GM04503 (cell line): ENCODE measurements at regions not wholly inside any gene's neighbourhood (a gene's known extent, or its start where the extent isn't known, plus 50 kb on each side); places are given as distances from the start of the nearest gene placed in this dataset.
A peak's percentile ranks its signal among the peaks of the same experiment; 100 is the strongest.

ENCODE experiments used
- DNase-seq: peaks from one replicate; pipeline ENCODE4 v3.0.0-alpha.2; 2012; ENCODE audit warnings: low read depth

DNA sequence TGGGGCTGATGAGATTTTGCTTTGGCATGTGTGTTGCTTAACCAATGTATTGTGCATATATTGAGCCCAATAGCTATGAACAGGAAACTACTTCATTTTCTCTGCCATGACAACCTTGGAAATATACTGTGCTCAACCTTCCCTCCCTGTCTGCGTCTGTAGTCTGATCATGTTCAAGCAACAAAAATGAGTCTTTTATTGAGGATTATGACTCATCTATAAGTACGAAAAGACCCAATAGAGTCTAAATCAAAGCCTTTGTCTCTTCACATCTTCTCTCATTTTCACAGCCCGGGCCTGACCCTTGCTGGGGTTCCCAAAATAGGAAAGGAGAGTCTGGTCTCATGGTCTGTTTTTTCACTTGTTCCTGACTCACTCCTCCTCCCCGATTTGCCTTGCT is 158.2 kb downstream of the CAND1 start:
- DNase-seq: no peak

DNA sequence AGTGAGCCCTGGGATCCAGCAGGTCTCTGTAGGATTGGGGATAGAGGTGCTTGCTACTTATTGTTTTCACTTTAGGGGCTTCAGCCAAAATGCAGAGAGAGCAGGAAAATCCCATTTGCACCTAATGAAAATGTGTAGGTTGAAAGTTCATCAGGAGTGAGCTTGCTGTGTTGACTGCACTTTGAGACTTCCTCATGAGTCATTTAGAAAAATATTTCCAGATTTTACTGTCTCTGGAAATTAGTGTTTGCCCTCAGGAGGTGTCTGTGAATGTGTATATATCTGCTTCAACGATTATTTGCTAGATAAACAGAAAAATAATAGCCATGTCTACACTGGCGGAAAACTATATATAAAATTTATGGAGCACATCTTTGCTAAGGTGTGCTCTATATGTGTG is 159.3 kb downstream of the CAND1 start:
- no peak for DNase-seq

DNA sequence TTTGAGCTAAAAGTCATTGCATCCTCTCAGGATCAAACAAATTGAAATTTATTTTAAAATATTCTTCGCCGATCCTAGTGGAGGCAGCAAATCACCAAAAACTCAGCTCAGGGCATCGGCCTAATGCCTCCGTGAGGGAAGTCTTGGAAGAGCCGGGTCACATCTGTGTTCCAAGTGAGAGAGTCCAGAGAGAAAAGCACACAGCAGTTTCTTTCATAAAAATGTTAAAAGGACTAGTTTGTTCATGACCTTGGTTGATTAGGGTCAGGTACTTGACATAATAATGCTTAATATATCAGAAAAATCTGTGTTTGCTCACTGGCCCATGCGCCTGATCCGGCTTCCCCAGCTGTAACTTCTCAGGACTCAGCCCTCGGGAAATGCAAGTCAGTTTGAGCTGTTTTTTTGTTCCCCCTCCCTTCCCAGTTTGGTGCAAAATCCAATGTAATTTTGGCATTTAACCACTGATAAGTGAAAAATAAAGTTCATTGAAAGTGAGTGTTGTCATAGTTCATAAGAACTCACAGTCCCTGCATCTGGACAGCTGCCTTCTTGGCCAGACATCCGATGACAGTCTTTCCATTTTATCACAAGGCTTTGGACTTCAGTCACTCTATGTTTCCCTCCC is 161.7 kb downstream of the CAND1 start:
- DNase-seq: no peak

DNA sequence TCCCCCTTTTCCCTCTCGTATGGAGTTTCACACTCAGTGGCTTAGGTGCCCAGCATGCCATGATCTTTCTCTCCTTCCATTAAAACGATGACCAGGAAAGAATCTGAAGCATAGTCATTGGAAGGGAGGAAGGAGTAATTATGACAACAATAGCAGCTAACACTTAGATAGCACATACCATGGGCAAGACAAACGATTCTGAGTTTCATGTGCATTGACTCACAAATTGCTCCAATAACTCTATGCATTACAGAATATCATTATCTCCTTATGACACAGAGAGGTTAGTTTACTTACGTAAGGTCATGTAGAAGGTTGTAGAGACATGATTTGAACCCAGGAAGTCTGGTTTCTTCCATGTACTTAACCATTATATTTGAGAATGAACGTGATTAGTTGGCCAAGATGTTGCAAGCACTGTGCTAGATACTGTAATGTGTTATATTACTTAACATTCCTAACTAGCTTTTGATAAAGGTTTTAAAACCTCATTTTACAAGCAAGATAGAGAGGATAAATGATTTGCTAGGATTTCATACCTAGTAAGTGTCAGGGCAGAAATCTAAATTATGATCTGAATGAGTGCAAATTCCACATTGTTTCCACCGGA is 162.4 kb downstream of the CAND1 start:
- no peak for DNase-seq

DNA sequence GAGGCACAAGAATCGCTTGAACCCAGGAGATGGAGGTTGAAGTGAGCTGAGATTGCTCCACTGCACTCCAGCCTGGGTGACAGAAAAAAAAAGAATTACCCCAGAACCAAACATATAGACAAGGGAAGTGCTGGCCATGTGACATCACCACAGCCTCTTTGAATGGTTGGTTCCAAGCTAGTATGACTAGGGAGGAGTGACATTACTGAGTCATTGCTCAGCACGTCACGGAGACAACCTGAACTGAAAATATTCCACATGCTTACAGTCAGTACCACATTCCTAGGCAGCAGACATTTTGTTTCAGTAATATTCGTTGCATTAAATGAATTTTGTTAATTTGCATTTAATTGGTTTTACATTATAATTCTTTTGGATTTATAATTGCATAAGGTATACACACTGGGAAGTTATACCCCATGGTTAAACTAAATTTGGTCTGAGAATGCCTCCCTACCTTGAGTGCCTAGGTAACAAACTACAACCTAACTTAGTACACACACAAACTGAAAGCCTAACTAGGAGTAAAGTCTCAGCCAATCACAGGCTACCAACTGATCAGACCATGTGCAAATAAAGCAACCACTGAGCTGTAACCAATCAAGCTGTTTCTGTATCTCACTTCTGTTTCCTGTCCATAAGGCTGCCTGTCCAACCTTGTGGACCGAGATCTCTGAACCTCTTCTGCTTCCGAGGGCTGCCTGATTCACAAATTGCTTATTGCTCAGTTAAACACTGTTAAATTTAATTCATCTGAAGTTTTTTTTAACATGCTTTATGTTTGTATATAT is 164.4 kb downstream of the CAND1 start:
- DNase-seq: no peak

DNA sequence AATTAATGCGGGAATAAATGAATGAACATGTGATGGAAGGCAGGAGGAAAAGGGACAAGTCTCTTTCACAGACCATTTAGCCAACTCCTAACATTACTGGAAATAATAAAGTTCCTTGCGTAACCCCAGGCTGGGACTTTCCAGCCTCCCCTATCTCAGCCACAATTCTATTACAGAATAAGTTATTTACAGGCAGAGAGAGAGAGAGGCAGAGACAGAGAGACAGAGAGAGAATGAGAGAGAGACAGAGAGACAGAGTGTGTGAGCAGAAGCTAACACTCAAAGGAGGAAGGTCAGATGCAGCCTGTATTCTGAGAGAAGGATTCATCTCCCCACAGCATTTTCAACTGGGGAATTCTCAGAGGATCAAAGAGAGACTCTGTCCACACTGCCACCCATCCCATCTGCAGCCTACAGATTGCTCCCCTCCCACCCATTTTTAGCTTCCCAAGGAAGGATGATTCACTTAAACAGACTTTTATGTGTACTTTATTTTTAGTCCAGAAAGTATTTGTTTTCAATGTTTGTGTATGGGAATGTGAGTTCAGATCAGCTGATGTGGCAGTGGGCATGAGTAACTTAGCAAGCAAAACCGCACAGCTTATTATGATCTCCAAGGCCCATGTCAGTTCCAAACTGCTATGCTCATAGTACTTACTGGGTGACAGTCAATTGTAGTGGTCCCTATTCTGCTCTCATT is 165.7 kb downstream of the CAND1 start:
- peak; percentile 98 for DNase-seq

DNA sequence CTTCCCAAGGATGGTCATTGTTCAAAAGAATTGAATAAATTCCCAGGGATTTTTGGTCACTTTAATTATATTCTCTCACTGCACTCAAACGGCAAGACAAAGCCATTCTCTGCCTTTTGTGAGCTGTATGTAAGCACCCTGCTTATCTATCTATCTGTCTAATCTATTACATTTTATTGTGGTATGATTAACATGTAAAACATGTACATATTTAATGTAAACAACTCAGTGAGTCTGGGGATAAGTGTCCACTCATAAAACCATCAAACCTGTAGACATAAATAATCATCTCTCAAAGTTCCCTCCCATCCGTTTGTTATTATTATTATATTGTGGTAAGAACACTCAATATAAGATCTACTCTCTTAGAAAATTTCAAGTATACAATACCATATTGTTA is 167.1 kb downstream of the CAND1 start:
- DNase-seq: no peak

DNA sequence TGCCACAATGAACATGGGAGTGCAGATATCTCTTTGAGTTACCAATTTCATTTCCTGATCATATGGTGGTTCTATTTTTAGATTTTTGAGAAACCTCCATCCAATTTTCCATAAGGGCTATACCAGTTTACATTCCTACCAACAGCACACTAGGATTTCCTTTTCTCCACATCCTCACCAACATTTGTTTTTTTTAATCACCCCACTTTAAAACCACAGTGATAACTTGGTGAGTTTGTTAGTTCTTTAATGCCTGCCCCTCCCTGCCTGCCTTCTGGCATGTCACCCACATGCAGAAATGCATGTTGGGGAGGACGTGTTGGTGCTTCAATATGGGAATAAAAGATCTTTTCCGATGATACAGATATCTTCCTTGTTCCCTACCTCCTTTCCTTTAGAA is 167.9 kb downstream of the CAND1 start:
- DNase-seq: no peak

DNA sequence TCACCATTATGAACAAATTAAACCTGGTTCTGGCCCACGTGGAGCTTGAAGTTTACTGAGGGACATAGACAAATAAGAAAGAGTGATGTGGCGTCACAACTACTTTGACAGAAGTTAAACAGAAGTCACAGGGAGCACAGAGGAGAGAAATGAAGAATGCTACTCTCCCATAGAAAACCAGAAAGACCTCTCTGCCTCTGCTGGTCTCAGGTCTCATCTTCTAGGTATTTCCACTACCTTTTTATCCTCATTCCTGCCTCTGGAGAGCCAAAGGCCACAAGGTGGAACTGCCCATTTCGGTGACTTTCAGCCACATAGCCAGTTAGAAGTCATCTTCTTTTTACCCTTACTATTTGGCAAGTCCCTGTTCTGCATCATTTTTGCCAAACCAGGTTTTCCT is 170.5 kb downstream of the CAND1 start:
- no peak for DNase-seq

DNA sequence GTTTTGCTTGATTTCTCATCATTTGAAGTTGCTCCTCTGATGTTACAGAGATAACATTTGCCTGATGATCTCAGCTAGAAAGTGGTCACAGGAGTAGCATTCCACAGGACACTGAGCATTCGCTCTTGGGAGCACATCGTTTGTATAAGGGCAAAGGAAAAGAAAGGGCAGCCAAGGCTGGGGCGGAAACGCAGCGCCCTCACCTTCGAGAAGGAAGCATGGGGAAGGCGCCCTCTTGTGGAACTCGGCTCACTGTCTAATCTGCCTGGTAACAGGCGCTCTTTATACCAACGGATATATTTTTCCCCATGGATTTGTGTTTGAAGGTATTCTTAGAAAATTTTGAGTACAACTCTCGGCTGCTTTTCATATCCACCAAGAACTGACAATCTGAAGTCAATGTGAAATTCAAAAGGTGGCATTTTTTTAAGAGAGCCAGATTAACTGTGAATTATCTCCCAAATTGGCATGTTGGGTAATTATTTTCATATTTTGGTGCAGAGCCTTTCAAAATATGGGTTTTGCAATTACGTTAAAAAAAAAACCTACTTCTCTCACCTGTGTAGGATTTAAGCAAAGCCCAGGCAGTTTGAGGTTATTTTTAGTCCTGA is 172.7 kb downstream of the CAND1 start:
- DNase-seq: no peak

DNA sequence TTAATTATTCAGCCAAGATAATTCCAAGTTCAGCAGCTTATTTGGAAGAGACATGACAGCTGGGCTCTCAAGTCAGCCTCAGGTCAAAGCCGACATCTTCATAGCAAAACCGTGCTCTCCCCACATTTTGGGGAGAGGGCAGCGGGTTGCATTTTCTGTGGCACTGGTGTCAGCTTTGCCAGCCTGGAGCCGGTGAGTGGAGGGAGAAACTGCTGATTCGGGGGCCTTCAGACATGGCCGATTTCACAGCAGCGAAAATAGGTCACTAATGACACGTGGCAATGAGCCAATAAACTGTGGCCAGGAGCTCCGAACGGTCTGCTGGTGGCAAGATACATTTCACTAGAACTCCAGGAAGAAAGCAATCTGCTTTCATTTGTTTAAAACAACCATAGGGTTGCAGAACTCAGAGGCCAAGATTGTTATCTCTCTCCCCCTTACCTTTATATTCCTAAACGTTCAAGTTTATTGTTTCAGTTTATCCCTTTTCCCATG is 173.2 kb downstream of the CAND1 start:
- no peak for DNase-seq

DNA sequence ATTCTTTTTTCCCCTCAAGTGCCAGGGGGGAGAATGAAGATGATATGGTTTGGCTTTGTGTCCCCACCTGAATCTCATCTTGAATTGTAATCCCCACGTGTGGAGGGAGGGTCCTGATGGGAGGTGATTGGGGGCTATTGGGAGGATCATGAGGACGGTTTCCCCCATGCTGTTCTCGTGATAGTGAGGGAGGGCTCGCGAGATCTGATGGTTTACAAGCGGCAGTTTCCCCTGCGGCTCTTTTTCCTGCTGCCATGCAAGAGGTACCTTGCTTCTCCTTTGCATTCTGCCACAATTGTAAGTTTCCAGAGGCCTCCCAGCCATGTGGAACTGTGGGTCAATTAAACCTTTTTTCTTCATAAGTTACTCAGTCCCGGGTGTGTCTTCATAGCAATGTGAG is 173.7 kb downstream of the CAND1 start:
- no peak for DNase-seq

DNA sequence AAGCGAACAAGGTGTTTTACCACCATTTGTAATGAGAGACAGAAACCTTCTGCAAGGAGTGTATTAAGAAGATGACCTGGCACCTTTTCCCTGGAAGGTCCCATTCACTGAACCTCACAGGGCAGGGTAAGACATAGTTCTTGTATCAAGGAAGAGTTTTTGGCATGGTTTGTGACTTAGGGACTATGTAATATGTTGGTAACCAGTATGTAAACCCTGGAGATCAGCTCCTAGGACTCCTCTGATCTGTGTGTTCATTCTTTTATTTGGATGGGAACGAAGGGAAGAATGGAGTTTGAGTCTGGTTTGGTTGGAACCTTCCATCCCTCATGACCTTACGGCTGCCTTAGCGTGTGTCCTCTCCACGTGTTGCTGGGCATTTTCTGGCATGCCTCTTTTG is 175.4 kb downstream of the CAND1 start:
- DNase-seq: no peak

DNA sequence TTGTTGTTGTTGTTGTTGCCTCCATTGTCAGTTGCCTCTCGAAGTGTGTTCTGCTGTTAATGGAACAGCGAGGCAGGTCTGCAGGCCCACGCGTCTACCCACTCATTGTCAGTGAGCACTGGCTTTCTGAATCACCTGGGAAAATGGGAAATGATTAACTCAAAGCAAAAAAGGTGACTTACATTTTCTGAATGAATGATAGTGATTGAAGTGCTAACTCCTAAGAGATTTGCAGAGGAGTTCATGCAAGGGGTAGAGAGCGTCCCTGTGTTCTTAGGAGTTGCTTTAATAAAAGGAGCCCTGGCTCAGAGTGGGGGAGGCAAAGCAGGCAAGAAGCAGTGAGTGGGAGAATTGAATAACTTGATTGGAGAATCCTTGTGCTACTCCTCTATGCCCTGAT is 177.6 kb downstream of the CAND1 start:
- no peak for DNase-seq

DNA sequence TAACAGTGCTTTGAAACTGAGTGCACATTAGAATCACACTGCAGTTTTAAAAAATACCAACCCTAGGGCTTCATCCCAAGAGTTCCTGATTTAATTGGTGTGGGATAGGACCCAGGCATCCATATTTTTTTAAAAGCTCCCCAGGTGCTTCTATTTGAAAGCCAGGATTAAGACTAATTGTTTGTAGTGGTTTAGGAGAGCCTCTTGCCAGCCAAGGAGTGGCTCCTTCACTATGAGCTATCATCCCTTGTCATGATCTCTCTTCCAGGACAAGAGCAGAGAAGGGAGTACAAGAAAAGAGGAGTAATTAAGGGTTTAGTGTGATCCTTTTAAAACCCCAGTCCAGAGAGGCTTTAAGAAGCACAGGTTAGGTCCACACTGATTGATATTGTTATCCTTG is 178.0 kb downstream of the CAND1 start:
- no peak for DNase-seq

DNA sequence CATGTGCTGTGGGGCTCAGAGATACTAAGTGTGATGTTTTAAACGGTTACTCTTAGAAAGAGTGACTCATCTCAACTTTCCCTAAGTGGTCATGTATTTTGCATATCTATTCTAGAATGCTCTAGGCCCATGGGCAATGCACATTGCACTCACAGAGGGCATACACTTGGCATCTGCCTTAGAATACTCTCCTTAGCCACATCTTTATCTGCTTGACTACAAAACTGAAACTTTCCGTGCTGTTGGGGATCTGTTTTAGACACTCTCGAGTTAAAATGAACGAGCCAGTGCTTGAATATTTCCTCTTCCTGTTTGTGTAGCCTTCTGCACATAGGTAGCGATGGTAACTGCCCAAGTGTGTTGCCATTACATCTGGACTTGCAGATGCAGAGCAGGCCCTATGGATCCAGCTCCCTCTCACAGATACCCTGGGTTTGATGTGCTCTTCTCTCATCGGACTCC is 180.5 kb downstream of the CAND1 start:
- DNase-seq: no peak

DNA sequence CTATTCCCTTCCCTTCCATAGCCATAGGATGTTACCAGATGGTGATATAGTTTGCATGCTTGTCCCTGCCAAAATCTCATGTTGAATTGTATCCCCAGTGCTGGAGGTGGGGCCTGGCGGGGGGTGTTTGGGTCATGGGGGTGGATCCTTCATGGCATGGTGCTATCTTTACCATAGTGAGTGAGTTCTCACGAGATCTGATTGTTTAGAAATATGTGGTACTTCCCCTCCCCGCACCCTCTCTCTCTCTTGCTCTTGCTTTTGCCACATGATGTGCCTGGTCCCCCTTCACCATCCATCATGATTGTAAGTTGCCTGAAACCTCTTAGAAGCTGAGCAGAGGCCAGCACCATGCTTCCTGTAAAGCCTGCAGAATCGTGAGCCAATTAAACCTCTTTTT is 181.3 kb downstream of the CAND1 start:
- no peak for DNase-seq

DNA sequence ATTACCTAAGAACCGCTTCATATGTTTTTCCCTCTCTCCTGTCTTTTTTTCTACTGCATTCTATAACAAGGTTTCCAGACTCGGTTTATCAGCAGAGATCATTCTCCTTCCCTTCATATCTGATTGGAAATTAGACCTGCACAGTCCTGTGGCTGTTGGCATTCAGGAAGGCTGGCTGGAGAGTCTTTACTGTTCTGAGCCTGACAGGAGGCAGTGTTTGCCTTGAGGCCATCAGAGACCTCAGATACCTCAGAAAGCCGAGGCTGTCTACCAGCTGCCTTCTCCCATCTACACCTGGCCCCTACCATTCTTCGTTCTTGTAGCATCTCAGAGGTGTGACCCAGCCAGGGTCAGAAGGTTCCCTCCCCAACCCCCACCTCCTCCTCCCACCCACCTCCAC is 182.0 kb downstream of the CAND1 start:
- DNase-seq: no peak

DNA sequence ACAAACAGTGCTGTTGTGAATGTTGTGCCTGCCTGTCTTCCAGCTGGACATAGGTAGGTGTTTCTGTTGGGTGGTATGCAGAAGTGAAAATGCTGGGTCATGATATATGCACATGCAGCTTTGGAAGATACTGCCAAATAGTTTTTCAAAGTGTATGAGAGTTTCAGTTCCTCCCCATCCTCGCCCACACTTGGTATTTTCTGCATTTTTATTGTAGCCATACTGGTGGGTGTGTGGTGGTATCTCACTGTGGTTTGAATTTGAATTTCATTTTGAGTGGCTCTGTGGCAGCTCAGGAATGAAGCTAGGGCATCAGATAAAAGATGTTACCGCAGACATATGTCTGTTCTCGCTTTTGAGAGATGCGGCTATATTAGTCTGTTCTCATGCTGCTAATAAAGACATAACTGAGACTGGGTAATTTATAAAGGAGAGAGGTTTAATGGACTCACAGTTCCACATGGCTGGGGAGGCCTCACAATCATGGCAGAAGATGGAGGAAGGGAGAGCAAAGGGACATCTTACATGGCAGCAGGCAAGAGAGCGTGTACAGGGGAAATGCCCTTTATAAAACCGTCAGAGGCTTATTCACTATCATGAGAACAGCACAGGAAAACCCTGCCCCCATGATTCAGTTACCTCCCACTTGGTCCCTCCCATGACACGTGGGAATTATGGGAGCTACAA is 183.1 kb downstream of the CAND1 start:
- no peak for DNase-seq

DNA sequence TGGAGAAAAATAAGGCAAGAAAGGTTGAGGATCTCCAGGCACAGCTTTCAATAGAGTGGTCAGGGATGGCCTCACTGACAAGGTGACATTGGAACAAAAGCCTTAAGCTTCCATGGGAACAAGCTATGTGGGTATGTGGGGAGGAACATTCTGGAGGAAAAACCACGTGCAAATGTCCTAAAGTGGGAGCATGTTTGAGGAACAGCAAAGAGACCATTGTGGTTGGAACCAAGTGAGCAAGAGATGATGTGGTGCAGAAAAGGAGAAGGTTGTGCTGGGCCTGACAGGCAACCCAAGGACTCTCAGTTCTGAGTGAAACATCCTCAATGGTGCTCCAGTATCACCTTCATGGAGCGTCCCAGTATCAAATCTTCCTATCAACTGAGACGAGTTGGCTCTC is 184.0 kb downstream of the CAND1 start:
- no peak for DNase-seq

DNA sequence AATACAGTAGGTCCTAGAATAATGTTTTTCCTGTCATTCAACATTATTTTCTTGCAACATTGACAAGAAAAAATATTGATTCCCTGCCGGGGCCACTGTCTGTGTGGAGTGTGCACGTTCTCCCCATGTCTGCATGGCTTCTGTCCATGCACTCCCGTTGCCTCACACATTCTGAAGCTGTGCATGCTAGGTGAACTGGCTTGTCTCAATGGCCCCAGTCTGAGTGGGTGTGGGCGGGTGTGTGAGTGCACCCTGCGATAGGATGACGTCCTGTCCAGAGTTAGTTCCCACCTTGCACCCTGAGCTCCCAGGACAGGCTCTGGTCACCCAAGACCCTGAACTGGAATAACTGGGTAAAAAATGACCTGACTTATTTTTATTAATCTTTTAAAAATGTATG is 186.1 kb downstream of the CAND1 start:
- no peak for DNase-seq

DNA sequence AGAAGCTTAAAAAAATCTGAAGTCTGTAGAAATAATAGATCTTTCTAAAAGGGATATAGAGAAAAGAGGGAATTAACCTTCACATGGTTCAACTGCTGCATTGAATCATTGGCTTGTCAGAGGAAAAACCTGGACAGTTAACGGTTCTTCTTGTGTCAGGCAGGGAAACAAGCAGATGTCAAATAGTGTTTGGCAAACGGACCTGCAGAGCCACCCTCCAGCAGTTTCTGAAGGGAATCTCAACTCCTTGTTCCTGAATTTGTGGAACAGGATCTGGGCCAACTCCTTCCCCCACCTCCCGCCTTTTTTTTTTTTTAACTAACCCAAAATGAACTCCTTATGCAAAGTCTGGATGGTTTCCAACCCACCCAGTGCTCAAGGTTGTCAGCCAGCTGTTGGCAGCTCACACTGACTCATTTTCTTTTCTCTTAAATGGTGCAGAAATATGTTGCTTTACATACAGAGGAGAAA is 187.3 kb downstream of the CAND1 start:
- DNase-seq: no peak
